AG04450 (cell line): ENCODE measurements at regions not wholly inside any gene's neighbourhood (a gene's known extent, or its start where the extent isn't known, plus 50 kb on each side); places are given as distances from the start of the nearest gene placed in this dataset.

Source experiments
- CTCF ChIA-PET: fragments of 300-600, 350-600 bp; formaldehyde crosslinking; extraction: SDS; loops from one replicate; lab custom pipeline; 2022; ENCODE audit warnings: antibody characterized with exemption, inconsistent platforms; lab: Charles Lee
- POLR2A ChIA-PET: fragments of 350-600 bp; formaldehyde crosslinking; extraction: SDS; loops from one replicate; lab custom pipeline; 2021; ENCODE audit warnings: antibody characterized with exemption, inconsistent platforms; lab: Yijun Ruan, JAX
- DNase-seq: peaks from one replicate; pipeline ENCODE4 v3.0.0-alpha.2; 2011; ENCODE audit warnings: low read depth, low spot score
- H3K27ac ChIP-seq: one replicate; pipeline ENCODE4 v1.5.1; 2012; ENCODE audit warnings: low read depth, low read length, control low read depth
- H3K27me3 ChIP-seq: one replicate; pipeline ENCODE4 v1.6.0; 2012; ENCODE audit warnings: low read length; ENCODE audit not compliant: control insufficient read depth, insufficient read depth
- H3K4me3 ChIP-seq: 2 replicates; pipeline ENCODE4 v1.5.1; 2011; ENCODE audit warnings: mild to moderate bottlenecking, low read depth, low read length, control low read depth
- H3K9me3 ChIP-seq: 2 replicates; pipeline ENCODE4 v1.5.1; 2012; ENCODE audit warnings: low read length; ENCODE audit not compliant: control insufficient read depth, insufficient read depth
- TF ChIP-seq, protein P1 (sequence below): IDR thresholded peaks from 2 replicates; pipeline ENCODE4 v1.5.1; 2011; ENCODE audit warnings: low read depth, low read length, control low read depth, inconsistent platforms

GRCh38 chr6:114580882-114581281 lies 238.1 kb upstream of the HS3ST5 start:
- H3K27me3 ChIP-seq, result no peaks in the 10 kb centered on the region
- ChIA-PET POLR2A (no interaction called here), CTCF (no interaction called here)
- TF ChIP-seq, protein P1, sequence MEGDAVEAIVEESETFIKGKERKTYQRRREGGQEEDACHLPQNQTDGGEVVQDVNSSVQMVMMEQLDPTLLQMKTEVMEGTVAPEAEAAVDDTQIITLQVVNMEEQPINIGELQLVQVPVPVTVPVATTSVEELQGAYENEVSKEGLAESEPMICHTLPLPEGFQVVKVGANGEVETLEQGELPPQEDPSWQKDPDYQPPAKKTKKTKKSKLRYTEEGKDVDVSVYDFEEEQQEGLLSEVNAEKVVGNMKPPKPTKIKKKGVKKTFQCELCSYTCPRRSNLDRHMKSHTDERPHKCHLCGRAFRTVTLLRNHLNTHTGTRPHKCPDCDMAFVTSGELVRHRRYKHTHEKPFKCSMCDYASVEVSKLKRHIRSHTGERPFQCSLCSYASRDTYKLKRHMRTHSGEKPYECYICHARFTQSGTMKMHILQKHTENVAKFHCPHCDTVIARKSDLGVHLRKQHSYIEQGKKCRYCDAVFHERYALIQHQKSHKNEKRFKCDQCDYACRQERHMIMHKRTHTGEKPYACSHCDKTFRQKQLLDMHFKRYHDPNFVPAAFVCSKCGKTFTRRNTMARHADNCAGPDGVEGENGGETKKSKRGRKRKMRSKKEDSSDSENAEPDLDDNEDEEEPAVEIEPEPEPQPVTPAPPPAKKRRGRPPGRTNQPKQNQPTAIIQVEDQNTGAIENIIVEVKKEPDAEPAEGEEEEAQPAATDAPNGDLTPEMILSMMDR, result no peak
- H3K4me3 ChIP-seq, result no peak overlapping the region
- H3K9me3 ChIP-seq, result peaks cover 7% of the 10 kb centered on the region
- H3K27ac ChIP-seq, result no peak overlapping the region
- DNase-seq, result no peak

GRCh38 chr6:114579486-114579885 lies 236.7 kb upstream of the HS3ST5 start:
- Histone ChIP-seq H3K27ac (no peak overlapping the region), H3K27me3 (no peaks in the 10 kb centered on the region), H3K4me3 (no peak overlapping the region), H3K9me3 (peaks cover 7% of the 10 kb centered on the region)
- DNase-seq, result no peak
- TF ChIP-seq, protein P1, result no peak
- CTCF ChIA-PET, result no interaction called here
- POLR2A ChIA-PET, result no interaction called here

DNA sequence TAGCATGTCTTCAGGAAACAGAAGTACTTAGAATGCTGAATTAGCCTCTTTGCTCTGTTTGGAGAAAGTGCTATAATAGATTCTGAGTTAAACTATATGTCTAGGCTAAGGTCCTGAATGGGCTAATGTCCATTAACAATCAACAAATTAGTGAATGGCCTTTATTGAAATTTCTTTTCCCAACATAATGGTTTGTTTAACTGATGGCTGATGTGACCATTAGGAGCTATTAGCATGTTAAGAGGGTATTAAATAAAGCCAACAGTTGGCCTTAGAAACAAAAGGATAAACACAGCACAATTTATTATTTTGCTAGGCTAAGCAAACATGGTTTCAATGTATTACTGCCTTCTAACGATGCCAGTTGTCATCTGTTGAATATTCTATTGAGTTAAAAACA lies 234.3 kb upstream of the HS3ST5 start:
- TF ChIP-seq, protein P1, result no peak
- H3K27ac ChIP-seq, result no peak overlapping the region
- H3K9me3 ChIP-seq, result peaks cover 7% of the 10 kb centered on the region
- H3K27me3 ChIP-seq, result no peaks in the 10 kb centered on the region
- DNase-seq, result no peak
- ChIA-PET CTCF (no interaction called here), POLR2A (no interaction called here)
- H3K4me3 ChIP-seq, result no peak overlapping the region

- CTCF ChIA-PET, result no interaction called here
- POLR2A ChIA-PET, result no interaction called here
- TF ChIP-seq, protein P1, result no peak
- no peak for DNase-seq
- Histone ChIP-seq H3K27me3 (no peaks in the 10 kb centered on the region), H3K4me3 (no peak overlapping the region), H3K27ac (no peak overlapping the region), H3K9me3 (peaks cover 7% of the 10 kb centered on the region)
These were observed 233.5 kb upstream of the HS3ST5 start for GRCh38 chr6:114576330-114576729.

DNA sequence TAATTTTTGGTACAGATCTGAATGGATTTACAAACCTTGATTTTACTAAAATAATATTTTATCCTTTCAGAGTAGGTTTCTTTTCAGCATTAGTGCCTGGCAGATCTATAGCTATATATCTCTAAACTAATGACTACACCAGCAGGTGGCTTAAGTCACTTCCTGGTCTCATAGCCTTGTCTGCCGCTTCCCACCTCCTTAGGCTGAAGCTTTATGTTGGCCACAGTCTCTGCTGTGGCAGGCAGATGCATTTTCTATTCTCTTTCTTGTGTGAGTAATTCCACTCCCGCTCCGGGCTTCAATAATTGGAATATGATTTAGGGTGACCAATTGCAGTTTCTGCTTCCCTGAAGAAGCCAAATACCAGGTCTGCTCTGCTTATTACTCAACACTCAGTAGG lies 226.8 kb upstream of the HS3ST5 start:
- ChIA-PET CTCF (no interaction called here), POLR2A (no interaction called here)
- H3K4me3 ChIP-seq, result no peak overlapping the region
- TF ChIP-seq, protein P1, result no peak
- DNase-seq, result no peak
- no peaks in the 10 kb centered on the region; the same call in 1 of the 2 replicates for H3K9me3 ChIP-seq
- H3K27ac ChIP-seq, result no peak overlapping the region
- no peaks in the 10 kb centered on the region for H3K27me3 ChIP-seq
